CD4-positive, alpha-beta T cell treated with Interferon gamma for 1 hour (primary cell): ENCODE measurements at regions not wholly inside any gene's neighbourhood (a gene's known extent, or its start where the extent isn't known, plus 50 kb on each side); places are given as distances from the start of the nearest gene placed in this dataset.
A peak's percentile ranks its signal among the peaks of the same experiment; 100 is the strongest.
"Not testable (repeated sequence)": the region's sequence is repeated elsewhere in the genome, so short reads cannot be mapped to it uniquely, and the experiment has no call there.

ENCODE experiments used
- DNase-seq: peaks from one replicate; pipeline ENCODE4 v3.0.0-alpha.2; 2020

DNA sequence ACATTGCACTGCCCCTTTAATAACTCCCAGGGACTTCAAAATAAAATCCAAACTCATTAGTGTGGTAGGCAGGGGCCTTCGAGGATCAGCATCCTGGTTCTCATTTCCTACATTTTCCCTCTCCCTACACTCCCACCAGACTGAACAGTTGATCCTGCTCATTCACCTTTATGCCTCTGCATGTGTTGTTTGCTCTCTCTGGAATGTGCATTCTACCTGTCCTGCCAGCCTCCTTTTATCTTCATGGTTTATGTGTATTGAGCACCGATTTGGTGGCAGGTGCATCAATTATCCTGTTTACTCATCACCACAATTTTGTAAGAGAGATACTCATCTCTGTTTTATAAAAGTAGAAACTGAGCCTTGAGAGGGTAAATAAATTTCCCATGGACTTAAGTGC lies 125.0 kb downstream of the ADSS2 start:
- DNase-seq = no peak

DNA sequence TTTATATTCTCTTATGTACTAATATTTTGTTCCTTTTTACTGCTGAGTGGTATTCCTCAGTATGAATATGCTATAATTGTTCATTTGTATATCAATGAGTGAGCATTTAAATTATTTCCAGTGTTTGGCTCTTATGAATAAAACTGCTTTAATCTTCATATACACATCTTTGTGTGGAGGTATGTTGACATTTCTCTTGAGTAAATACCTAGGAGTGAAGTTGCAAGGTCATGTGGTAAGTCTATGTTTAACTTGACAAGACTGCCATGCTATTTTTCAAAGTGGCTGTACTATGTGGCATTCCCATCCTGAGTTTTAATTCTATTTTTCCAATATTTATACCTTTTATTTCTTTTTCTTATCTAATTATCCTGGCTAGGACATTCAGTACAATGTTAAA lies 124.2 kb downstream of the ADSS2 start:
- no peak for DNase-seq

DNA sequence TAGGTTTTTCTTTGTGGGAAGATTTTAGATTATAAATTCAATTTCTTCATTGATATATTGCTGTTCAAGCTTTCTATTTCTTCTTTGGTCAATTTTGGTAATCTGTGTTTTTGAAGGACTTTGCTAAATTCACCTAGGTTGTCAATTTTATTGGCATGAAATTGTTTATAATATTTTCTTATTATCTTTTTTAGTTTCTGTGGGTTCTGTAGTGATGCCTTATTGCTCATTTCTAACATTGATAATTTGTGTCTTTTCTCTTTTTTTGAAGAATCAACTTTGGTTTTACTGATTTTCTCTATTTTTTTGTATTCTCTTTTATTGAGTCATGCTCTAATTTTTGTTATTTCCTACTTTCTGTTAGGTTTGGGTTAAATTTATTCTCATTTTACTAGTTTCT lies 123.2 kb downstream of the ADSS2 start:
- no peak for DNase-seq

DNA sequence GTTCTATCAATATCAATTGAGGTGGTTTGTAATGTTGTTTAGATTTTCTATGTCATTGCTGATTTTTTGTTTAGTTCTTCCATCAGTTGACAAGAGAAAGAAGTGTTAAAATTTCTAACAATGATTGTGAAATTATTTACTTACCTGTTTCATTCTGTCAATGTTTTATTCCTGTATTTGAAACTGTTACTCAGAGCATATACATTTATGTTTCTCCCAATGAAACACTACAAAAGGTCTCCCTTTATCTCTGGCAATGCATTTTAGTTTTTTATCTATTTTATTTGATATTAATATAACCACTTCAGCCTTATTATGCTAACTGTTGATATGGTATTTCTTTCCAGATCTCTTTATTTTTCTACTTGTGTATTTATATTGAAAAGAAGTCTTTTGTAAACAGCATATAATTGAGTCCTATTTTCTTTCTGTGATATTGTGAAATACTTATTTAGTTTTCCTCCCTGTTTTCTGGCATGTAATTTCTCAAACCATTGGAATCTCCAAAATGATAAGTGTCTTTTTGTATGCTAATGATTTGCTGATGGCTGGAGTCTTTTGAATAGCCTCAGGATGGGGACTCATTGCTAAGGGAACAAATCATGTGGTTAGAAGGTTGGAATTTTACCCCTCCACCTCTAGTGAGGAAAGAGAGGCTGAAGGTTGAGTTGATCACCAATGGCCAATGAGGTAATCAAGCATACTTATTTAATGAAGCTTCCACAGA lies 122.0 kb downstream of the ADSS2 start:
- no peak for DNase-seq

DNA sequence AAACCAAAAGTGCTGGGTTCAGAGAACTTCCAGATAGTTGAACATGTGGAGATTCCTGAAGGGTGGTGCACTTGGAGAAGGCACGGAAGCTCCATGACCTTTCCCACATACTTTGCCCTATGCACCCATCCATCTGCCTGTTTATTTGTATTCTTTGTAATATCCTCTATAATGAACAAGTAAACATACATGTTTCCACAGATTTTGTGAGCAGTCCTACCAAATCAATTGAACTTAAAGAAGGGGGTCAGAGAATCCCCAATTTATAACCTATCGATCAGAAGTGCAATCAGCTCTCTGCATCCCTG lies 121.4 kb downstream of the ADSS2 start:
- no peak for DNase-seq

DNA sequence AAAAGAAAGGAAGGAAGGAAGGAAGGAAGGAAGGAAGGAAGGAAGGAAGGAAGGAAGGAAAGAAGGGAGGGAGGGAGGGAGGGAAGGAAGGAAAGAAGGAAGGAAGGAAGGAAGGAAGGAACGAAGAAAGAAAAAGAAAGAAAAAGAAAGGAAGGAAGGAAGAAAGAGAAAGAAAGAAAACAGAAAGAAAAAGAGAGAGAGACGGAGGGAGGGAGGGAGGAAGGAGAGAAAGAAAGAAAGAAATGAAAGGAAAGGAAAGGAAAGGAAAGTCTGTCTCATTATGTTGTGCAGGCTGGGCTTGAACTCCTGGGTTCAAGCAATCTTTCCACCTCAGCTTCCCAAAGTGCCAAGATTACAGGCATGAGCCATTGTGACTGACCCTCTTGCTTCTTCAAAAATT lies 118.9 kb downstream of the ADSS2 start:
- DNase-seq = not testable (repeated sequence)

DNA sequence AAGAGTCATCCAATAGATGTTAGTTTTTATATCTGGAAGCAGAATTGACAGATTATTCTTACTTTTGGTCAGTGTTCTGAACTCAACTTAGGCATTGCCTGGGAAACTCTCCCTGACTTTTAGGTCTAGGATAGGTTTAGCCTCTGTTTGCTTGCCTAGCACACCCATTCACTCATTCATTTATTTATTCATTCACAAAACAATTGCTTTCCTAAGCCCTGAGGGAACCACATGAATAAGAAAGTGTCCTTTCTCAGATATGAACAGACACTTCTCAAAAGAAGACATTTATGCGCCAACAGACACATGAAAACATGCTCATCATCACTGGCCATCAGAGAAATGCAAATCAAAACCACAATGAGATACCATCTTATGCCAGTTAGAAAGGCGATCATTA lies 117.4 kb downstream of the ADSS2 start:
- not testable (repeated sequence) for DNase-seq

DNA sequence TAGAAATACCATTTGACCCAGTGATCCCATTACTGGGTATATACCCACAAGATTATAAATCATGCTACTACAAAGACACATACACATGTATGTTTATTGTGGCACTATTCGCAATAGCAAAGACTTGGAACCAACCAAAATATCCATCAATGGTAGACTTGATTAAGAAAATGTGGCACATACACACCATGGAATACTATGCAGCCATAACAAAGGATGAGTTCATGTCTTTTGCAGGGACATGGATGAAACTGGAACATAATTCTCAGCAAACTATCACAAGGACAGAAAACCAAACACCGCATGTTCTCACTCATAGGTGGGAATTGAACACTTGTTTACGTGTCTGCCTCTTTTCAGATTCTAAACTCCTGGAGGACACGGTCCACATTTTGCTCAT lies 116.9 kb downstream of the ADSS2 start:
- not testable (repeated sequence) for DNase-seq

DNA sequence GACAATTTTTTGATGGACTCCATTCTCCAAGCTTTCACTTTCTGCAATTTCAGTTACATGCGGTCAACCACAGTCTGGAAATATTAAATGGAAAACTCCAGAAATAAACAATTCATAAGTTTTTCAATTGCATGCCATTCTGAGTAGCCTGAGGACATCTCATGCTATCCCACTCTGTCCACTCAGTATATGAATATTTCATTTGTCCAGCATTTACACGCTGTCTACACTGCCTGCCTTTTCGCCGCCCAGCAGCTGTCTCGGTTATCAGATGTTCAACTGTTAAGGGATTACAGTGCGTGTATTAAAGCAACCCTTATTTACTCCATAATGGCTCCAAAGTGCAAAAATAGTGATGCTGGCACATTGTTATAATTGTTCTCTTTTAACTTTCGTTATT lies 116.3 kb downstream of the ADSS2 start:
- DNase-seq = no peak

DNA sequence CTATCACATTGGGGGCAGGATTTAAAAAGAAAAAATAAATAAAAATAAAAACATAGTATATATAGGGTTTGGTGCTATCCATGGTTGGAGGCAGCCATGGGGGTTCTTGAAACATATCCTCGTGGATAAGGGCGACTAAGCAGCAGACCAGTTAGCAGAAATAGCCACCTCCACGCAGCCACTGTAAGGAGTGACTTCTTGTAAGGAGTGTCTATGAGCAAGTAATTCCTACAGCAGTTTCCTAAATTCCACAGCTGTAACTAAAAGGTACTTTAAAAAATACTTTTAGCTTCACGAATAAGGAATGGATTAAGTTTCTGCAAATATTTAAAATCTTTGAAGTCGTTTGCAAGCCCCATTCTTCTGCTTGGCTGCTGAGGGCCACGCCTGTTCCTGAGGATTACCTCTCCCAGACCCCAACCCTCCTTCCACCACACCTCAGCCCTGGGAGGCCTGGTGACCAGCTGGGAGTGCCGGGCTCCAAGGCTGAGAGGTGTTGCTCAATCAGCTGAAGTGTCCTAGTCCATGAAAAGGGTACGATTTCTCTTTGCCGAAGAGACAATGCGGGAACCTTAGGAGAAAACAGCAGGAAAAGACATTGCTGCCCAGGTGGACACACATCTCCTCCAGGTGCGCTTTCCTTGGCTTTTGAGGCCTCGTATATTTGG lies 115.3 kb downstream of the ADSS2 start:
- DNase-seq = no peak

DNA sequence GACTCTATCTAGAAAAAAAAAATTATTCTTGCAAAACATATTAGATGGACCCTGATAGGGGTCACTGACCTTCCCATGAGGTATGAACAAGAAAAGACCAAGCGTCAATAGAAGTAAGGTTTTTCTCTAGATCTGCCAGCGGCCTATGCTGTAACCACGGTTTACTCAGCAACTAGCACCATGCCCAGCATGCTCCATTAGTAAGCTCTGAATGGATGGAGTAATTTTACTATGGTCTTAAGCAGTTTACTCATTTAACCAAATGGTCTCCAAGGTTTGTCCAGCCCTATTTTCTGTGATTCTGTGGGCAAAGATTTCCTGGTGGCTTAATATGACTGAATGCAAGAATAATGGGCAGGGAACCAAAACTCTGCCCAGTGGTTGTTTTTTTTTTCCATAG lies 113.9 kb downstream of the ADSS2 start:
- no peak for DNase-seq

DNA sequence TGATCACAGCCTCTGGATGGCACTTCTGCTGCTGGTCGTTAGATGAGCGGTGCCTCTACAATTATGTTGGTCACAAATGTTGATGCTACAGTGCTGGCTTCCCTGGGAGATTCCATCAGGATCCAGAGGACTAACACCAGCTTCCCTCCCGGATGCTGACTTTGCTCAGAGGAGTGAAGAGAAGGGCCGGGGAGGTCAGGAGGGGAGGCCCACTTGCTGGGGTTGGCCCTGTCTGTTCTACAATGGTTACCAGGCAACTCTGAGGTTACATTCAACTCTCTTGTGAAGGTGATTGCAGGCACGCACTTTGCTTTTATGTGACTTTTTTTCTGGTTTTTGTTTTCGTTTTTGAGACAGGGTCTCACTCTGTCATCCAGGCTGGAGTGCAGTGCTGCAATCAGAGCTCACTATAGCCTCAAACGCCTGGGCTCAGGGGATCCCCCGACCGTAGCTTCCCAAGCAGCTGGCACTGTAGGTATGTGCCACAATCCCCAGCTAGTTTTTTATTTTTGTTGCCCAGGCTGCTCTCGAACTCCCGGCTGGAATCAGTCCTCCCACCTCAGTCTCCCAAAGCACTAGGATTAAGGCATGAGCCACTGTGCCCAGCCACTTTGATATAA lies 112.5 kb downstream of the ADSS2 start:
- DNase-seq = no peak

DNA sequence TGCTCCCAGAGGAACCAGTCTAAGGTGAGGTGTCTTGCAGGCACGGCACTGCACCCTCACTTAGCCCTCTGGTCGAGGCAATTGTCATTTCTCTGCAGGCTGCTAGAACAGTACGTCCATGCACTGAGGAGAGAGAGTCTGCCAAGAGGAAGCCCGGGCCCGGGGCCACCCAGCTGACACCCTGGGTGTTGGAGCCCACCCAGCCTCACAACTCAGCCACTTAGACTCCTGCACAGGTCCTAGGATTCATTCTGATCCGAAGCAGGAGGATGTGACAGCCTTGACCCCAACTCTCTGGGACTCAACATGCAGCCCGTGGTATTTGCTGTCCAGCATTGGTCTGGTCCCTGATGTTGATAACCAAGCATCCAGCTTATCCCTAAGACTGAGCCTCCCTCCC lies 111.9 kb downstream of the ADSS2 start:
- DNase-seq = no peak

DNA sequence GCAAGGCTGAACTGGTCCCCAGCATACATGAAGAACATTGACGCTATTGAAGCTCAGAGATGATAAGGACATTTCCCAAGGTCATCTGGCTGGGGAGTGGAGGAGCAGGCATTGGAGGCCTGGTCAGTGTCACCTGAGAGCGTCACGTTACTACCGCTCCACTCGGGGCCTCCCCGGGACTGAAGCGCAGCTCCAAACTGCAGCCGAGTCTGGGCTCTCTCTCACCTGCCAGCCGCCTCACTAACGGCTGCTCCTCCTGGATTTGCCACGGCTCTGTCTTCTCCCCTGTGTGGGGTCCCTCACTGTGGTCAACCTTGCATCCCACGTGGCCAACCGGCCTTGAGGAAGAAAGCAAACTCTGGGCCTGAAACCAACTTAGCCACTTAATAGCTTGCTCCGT lies 111.3 kb downstream of the ADSS2 start:
- no peak for DNase-seq

DNA sequence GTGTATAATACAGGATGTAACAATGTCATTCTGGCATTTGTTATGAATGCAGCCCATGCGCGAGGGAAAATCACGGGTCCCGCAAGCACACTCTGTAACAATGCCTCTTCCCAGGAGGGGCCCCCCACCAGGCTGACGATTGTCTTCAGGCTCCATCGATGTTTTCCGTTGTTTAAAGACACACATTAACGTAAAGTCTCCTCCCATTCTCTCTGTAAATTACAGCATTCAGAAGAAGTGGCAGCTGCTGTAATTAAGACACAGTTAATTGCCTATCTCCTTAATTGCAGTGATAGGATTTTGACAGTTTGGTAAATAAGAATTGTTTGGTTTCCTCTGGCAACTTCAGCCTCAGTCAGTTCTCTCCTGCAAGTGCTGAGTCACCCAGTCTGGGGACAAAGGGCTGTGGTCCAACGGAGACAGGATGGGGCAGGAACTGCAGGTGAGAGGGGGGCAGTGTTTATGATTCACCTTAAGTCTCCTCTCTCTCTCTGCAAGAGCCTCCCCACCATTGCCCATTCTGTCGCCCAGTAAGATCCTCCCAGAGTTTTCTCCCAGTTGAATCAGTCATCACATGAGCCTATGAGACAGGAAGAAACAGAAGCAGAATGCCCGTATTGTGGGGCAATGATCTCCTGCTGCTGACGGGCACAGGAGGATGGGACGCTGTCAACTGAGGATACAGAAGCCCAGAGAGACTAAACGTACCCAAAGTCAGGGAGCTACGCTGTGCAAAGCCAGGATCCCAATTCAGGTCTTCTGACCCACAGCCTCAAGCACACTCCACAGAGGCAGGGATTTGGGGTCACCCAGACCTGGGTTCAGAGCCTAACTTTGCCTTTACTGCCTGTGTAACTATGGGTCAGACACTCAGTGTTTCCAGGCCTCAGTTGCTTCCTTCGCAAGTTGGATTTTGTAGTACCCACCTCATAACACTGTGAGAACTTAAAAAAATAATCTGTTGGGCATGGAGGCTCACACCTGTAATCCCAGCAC lies 110.0 kb downstream of the ADSS2 start:
- peak; percentile 12 for DNase-seq

DNA sequence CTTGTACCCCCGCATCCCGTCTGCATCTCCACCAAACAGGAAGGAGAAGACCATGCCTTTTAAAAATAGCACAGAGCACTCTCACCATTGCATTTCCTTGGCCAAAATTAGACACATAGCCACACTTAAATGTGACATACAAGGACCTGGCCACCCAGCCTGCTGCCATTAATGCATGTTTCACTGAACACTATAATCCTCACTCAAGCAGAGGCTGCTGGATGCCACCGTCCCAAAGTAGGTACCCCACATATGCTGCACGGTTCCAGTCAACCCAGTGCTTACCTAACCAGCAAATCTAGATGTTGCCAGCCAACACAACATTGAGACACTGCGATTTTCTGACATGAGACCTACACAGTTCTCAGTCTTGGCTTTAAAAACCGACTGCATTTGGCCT lies 107.7 kb downstream of the ADSS2 start:
- DNase-seq = no peak

DNA sequence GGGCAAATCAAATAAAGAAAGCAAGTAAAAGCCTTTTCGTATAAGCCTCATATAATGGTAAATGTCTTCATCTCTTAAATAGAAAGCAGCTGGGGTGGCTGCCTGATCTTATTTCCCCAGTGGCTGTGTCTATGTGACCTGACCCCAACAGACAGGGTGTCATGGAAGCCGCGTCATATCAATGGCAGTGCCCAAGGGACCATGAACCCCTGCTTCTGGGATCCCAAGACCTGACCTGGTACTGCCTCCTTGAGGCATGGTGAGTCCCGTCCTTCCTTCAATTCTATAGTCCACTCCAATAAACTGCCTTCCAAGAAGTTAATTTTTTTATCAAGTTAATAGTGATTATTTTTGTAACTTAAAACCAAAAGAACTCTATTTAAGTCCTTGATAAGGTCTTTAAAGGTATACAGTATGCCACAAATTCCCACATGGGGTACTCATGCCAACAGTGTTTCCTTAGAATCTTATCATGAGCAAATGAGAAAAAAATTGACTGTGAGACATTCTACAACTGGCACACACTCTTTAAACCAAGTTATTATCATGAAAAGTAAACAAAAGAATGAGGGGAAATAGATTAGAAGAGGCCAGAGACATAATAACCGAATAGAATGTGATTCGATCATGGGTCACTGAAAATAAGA lies 104.6 kb downstream of the ADSS2 start:
- DNase-seq = no peak

DNA sequence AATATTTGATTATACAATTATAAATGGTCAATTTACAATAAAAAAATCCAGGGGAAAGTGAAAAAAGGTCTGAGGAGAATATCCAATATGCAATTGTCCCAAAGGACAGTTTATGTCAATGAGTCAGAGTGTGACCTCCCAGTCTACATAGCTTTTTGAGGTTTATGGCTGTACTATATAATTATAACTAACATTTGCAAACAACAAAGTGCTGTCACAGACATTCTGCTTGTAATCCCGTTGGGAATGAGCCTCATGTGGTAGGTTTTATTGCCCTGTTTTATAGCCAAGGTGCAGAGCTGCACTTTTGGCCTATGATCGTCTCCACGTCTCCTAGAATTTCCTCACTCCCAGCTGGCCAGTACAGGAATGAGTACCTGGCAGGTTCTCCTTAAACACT lies 103.8 kb downstream of the ADSS2 start:
- no peak for DNase-seq

DNA sequence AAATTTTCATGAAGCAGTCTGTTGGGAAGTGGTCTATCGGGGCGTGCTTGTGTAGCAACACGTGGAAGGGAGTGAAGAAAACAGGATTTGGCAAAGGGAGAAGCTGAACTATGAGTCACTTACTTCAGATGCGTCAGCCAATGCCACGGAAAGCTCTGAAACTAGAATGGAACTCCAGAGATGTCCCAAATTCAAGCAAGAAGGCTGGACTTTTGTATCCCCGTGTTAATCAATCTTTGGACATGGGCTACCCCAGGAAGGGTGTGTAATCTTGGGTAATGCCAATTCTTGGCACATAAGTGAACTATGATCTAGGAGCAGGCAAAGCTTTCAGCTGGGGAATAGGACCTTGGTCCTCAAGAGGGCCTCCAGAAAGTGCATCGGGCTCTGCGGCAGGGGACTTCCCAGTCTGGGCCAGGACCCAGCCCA lies 102.6 kb downstream of the ADSS2 start:
- DNase-seq = no peak

DNA sequence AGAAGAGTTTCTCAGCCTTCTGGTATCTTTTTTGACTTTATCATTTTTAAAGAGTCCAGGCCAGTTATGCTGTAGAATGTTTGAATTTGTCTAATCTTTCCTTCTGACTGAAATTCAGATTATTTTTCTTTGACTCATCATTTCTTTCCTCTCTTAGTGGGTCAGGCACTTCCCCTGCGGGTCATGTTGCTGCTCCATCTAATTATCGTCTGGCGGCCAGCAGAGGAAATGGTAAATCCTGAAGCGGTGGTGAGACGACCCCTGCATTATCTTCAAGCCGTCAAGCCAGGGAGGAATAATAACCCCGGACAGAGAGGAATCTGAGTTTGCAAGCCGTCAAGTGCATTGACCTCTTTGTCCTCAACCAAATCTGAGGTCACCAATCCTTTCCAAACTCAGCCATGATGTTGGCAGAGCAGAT lies 102.1 kb downstream of the ADSS2 start:
- DNase-seq = no peak

DNA sequence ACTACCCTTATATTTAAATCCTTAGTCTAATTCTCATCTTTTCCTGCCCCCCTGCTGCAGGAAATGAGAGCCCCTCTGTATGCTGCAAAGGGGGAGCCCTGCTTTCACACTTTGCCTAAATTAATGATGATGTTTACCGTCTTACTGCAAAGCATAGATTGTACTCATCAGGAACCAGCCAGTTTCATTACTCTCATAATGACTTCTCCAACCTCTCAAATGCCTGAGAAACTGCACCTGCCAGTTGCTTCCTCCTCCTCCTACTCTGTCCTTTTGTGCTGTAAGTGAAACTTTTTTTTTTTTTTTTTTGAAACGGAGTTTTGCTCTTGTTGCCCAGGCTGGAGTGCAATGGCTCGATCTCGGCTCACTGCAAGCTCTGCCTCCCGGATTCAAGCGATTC lies 101.7 kb downstream of the ADSS2 start:
- DNase-seq = no peak

DNA sequence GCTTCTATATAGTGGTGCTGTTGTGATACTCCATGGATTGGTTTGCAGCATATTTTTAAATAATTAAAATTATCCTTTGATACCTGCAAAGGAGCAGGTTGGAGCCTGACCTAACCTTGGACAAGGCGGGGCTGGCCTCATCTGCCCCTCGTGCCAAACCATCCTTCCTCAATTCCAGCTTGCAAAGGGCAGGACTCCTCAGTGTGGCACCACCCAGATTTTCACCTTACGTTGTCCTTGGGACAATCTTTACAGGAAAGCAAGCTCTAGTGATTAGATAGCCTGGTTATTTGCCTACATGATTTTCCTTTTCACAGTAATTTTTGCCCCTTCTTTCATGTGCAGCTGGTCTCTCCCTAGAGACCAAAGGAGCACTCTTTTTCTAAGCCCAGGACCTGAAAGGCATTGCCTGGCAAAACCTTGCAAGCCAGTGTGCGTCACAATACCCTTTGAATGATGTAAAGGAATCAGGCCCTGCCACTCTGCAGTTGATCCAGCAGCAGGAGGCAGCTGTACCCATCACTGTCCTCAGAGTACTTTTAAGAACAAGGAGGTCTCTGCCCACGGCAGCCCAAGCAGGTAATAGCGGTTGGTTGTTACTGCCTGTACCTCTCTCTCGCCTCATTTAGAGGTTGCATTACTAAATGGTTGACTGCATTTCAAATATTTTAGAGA lies 99.4 kb downstream of the ADSS2 start:
- no peak for DNase-seq
